LNCaP clone FGC (cell line): ENCODE measurements at regions not wholly inside any gene's neighbourhood (a gene's known extent, or its start where the extent isn't known, plus 50 kb on each side); places are given as distances from the start of the nearest gene placed in this dataset.
"Not testable (repeated sequence)": the region's sequence is repeated elsewhere in the genome, so short reads cannot be mapped to it uniquely, and the experiment has no call there.

Experiments
- DNase-seq: peaks from one replicate; pipeline ENCODE4 v3.0.0-alpha.2; 2011; ENCODE audit warnings: low read depth
- H3K4me3 ChIP-seq: 2 replicates; pipeline ENCODE4 v1.5.1; 2011; ENCODE audit warnings: mild to moderate bottlenecking, low read depth, low read length, control low read depth
- CTCF ChIP-seq: IDR thresholded peaks from 2 replicates; pipeline ENCODE4 v1.5.1; 2012; ENCODE audit warnings: mild to moderate bottlenecking; ENCODE audit not compliant: control insufficient read depth, insufficient read depth; ENCODE audit errors: extremely low read depth

GRCh38 chr10:31675726-31676125, 252.9 kb downstream of the ARHGAP12 start:
- DNase-seq: no peak
- no peak for TF ChIP-seq CTCF
- H3K4me3 ChIP-seq: no peak overlapping the region

- H3K4me3 ChIP-seq: no peak overlapping the region
- no peak for TF ChIP-seq CTCF
- DNase-seq: peak; percentile 62
Observed at GRCh38 chr10:31669357-31669756, 259.3 kb downstream of the ARHGAP12 start.

- no peak for DNase-seq
- H3K4me3 ChIP-seq: no peak overlapping the region
- TF ChIP-seq CTCF: no peak
Observed at GRCh38 chr10:31668326-31668725, 260.3 kb downstream of the ARHGAP12 start.

GRCh38 chr10:31665764-31666279, 262.8 kb downstream of the ARHGAP12 start:
- not testable (repeated sequence) for DNase-seq, H3K4me3 ChIP-seq

GRCh38 chr10:31664803-31665202, 263.8 kb downstream of the ARHGAP12 start:
- TF ChIP-seq CTCF: no peak
- H3K4me3 ChIP-seq: no peak overlapping the region
- no peak for DNase-seq

GRCh38 chr10:31664071-31664470, 264.6 kb downstream of the ARHGAP12 start:
- not testable (repeated sequence) for DNase-seq, H3K4me3 ChIP-seq

GRCh38 chr10:31660300-31660699, 268.3 kb downstream of the ARHGAP12 start:
- DNase-seq: no peak
- no peak for TF ChIP-seq CTCF

GRCh38 chr10:31659665-31660064, 269.0 kb downstream of the ARHGAP12 start:
- H3K4me3 ChIP-seq: no peak overlapping the region
- no peak for TF ChIP-seq CTCF
- DNase-seq: no peak

More at GRCh38 chr10:31660300-31660699, 268.3 kb downstream of the ARHGAP12 start:
- H3K4me3 ChIP-seq: no peak overlapping the region
